HL-60 (cell line): ENCODE measurements at regions not wholly inside any gene's neighbourhood (a gene's known extent, or its start where the extent isn't known, plus 50 kb on each side); places are given as distances from the start of the nearest gene placed in this dataset.

Experiments used
- DNase-seq, 2 experiments: peaks; one replicate each; pipeline ENCODE4 v3.0.0-alpha.2; 2010 to 2020; ENCODE audit warnings: low read depth in 1 of 2, low spot score in 1 of 2
- H3K27ac ChIP-seq: fragments of 250-450 bp; sonication (Bioruptor Pico); replicated peaks from 2 replicates; pipeline ENCODE4 v1.5.1; 2020; ENCODE audit warnings: mild to moderate bottlenecking, moderate library complexity
- H3K27me3 ChIP-seq: fragments of 250-450 bp; sonication (Bioruptor Pico); 2 replicates; pipeline ENCODE4 v1.5.1; 2021; ENCODE audit warnings: mild to moderate bottlenecking, moderate library complexity; ENCODE audit not compliant: insufficient read depth, poor library complexity, severe bottlenecking
- H3K4me3 ChIP-seq: replicated peaks from 2 replicates; pipeline ENCODE4 v1.5.1; 2011; ENCODE audit warnings: mild to moderate bottlenecking, control low read depth, low read length; ENCODE audit not compliant: insufficient read depth
- GABPA ChIP-seq: IDR thresholded peaks from 2 replicates; pipeline ENCODE4 v1.6.1; 2012; ENCODE audit warnings: low read depth
- POLR2AphosphoS5 ChIP-seq: IDR thresholded peaks from 2 replicates; pipeline ENCODE4 v1.6.1; 2012; ENCODE audit warnings: low read depth
- SPI1 ChIP-seq: IDR thresholded peaks from 2 replicates; pipeline ENCODE4 v1.6.1; 2012; ENCODE audit warnings: low read depth, mild to moderate bottlenecking, borderline replicate concordance
- TF ChIP-seq, protein P1 (sequence below): IDR thresholded peaks from one replicate; pipeline ENCODE4 v1.5.1; 2011; ENCODE audit warnings: low read length, control low read depth, inconsistent platforms; ENCODE audit not compliant: insufficient read depth
- TF ChIP-seq, protein P2 (sequence below): IDR thresholded peaks from 2 replicates; pipeline ENCODE4 v1.6.1; 2012; ENCODE audit warnings: low read depth; ENCODE audit not compliant: insufficient replicate concordance

DNA sequence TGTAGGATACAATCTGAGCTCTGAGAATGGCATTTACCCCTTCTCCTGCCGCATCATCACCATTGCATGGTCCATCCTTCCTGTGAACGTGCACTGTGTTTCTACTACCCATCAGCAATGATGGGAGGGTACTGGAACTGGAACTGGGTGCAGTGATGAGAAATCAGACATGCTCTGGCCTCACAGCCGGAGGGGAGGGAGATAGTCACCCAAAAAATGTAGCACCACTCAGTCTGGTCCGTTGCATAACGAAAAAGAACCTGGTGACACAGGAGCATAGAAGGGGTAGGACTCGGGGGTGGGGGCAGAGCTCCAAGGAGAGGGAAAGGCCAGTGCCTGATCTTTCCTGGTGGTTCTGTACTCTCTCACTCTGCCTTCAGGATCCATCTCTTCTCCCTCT, 205.0 kb downstream of the RPLP1 start:
- no peak for DNase-seq
- no peak overlapping the region for H3K4me3 ChIP-seq
- H3K27ac ChIP-seq = no peak overlapping the region
- no peak for TF ChIP-seq GABPA
- TF ChIP-seq, protein P1, sequence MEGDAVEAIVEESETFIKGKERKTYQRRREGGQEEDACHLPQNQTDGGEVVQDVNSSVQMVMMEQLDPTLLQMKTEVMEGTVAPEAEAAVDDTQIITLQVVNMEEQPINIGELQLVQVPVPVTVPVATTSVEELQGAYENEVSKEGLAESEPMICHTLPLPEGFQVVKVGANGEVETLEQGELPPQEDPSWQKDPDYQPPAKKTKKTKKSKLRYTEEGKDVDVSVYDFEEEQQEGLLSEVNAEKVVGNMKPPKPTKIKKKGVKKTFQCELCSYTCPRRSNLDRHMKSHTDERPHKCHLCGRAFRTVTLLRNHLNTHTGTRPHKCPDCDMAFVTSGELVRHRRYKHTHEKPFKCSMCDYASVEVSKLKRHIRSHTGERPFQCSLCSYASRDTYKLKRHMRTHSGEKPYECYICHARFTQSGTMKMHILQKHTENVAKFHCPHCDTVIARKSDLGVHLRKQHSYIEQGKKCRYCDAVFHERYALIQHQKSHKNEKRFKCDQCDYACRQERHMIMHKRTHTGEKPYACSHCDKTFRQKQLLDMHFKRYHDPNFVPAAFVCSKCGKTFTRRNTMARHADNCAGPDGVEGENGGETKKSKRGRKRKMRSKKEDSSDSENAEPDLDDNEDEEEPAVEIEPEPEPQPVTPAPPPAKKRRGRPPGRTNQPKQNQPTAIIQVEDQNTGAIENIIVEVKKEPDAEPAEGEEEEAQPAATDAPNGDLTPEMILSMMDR = no peak
- TF ChIP-seq POLR2AphosphoS5 = no peak
- TF ChIP-seq SPI1 = no peak
- TF ChIP-seq, protein P2, sequence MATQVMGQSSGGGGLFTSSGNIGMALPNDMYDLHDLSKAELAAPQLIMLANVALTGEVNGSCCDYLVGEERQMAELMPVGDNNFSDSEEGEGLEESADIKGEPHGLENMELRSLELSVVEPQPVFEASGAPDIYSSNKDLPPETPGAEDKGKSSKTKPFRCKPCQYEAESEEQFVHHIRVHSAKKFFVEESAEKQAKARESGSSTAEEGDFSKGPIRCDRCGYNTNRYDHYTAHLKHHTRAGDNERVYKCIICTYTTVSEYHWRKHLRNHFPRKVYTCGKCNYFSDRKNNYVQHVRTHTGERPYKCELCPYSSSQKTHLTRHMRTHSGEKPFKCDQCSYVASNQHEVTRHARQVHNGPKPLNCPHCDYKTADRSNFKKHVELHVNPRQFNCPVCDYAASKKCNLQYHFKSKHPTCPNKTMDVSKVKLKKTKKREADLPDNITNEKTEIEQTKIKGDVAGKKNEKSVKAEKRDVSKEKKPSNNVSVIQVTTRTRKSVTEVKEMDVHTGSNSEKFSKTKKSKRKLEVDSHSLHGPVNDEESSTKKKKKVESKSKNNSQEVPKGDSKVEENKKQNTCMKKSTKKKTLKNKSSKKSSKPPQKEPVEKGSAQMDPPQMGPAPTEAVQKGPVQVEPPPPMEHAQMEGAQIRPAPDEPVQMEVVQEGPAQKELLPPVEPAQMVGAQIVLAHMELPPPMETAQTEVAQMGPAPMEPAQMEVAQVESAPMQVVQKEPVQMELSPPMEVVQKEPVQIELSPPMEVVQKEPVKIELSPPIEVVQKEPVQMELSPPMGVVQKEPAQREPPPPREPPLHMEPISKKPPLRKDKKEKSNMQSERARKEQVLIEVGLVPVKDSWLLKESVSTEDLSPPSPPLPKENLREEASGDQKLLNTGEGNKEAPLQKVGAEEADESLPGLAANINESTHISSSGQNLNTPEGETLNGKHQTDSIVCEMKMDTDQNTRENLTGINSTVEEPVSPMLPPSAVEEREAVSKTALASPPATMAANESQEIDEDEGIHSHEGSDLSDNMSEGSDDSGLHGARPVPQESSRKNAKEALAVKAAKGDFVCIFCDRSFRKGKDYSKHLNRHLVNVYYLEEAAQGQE = no peak
- H3K27me3 ChIP-seq = no peaks in the 10 kb centered on the region

DNA sequence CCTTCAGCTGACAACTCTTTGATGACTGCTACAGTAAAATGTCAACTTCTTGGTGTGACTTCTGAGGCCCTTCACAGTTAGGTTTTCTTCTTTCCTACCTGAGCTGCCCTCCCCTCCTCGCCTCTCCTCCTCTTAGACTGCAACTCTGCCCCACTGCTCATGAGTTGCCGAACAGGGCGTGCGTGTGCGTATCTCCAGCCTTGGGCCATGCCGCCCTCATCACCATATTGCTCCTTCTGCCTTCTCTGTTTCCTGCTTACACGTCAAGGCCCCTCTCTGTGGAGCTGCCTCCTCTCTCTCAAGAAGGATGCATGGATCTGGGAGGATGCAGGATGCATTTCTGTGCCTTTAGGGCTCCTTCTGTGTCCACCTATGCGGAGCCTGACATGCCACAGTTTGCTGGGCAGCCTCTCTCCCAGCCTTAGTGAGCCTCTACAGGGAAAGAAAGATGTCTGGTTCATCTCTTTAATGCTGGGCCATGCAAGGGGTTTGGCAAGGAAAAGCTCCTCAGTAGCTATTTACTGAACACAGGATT, 205.9 kb downstream of the RPLP1 start:
- H3K27me3 ChIP-seq = no peaks in the 10 kb centered on the region
- H3K27ac ChIP-seq = no peak overlapping the region
- TF ChIP-seq, protein P2 = no peak
- TF ChIP-seq SPI1 = no peak
- no peak for TF ChIP-seq GABPA
- TF ChIP-seq, protein P1 = no peak
- TF ChIP-seq POLR2AphosphoS5 = no peak
- DNase-seq = no peak
- H3K4me3 ChIP-seq = no peak overlapping the region

DNA sequence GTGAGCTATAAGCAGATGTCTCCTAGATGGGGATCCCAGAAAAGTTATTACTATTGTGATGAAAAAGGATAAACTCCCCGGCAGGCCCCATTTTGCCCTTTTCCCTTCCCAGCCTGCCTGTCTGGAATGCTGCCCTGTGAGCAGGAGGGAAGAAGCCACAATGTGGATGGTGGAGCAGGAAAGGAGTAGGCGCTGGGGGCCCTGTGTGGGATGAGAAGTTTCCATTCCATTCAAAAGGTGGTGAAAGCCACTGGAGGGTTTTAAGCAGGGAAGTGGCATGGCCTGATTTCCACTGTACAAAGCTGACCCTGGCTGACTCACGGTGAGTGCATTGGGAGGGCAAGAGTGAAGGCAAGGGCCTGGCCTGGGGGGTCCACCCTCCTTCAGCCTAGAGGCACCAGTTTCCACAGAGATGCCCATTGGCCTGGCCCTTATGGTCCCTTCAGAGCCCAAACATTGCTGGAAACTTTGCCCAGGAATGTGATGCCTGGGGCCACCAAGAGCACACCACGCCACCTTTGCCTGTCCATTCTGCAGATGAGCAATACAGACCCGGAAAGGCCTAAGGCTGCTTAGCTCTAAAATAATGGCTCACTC, 206.9 kb downstream of the RPLP1 start:
- no peak for DNase-seq
- TF ChIP-seq, protein P1 = no peak
- TF ChIP-seq, protein P2 = no peak
- TF ChIP-seq GABPA (no peak), SPI1 (no peak), POLR2AphosphoS5 (no peak)
- no peak overlapping the region for H3K27ac ChIP-seq
- H3K27me3 ChIP-seq = no peaks in the 10 kb centered on the region
- H3K4me3 ChIP-seq = no peak overlapping the region
